ENCODE measurements at regions not wholly inside any gene's neighbourhood (a gene's known extent, or its start where the extent isn't known, plus 50 kb on each side); places are given as distances from the start of the nearest gene placed in this dataset.

GRCh38 chr3:181279239-181279565 is 289.7 kb upstream of the DNAJC19 start:
- TF ChIP-seq CTCF (IDR thresholded peaks at IDR 0.05) (no peak), POLR2A (IDR thresholded peaks at IDR 0.05) (no peak)

Data from testis (tissue), 2 donors.